ENCODE measurements at regions not wholly inside any gene's neighbourhood (a gene's known extent, or its start where the extent isn't known, plus 50 kb on each side); places are given as distances from the start of the nearest gene placed in this dataset.

DNA sequence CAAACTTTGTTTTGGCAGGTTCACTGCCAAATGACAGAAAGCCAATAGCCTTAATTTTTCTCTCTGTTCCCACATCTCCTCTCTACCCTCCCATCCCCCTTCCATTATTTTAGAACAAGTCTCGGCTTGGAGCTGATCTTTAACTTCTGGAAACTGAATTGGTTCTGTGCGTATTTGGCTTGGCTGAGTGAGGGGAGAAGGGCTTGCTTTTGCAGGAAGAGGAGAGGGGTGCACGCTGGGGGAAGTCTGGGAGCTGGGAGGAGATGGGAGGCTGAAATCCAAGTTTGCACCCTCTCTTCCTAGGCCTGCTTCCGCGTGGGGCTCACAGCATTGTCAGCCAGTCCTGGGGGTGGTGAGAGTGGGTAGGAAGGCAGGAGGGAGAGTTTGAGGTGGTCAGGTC is 176.1 kb upstream of the SPRED2 start:
- no peak overlapping the region for H3K27ac ChIP-seq (ENCODE audit: low read depth, low read length)

GRCh38 chr2:65607662-65608305 is 175.4 kb upstream of the SPRED2 start:
- H2BK12ac ChIP-seq (ENCODE audit: low read length), result no peak overlapping the region
- H3K4ac ChIP-seq (ENCODE audit: low read depth, low read length), result no peak overlapping the region
- no peaks in the 10 kb centered on the region for H3K9me3 ChIP-seq (ENCODE audit: insufficient read depth, low read depth, low read length)
- H3K4me1 ChIP-seq (ENCODE audit: control insufficient read depth in 1 of 2, insufficient read depth in 2 of 2, low read length in 2 of 2), result peaks cover 0 to 3% of the 10 kb centered on the region in 2 experiments
- no peak overlapping the region for H3K14ac ChIP-seq (ENCODE audit: low read length)
- no peak overlapping the region for H2BK120ac ChIP-seq (ENCODE audit: insufficient read depth, low read length, poor library complexity)
- H2AFZ ChIP-seq (ENCODE audit: insufficient read depth, low read length, poor library complexity), result no peak overlapping the region
- H3K4me3 ChIP-seq (ENCODE audit: low read depth, low read length), result no peak overlapping the region
- WGBS (ENCODE audit: extremely low coverage, insufficient coverage, insufficient read length), result no CpG with 5 or more reads among the region's 14 CpGs
- no peak overlapping the region for H3K18ac ChIP-seq (ENCODE audit: low read length)
- no peaks in the 10 kb centered on the region for H3K79me1 ChIP-seq (ENCODE audit: low read length)
- H2BK5ac ChIP-seq (ENCODE audit: low read depth, low read length, poor library complexity), result no peak overlapping the region
- H3K27me3 ChIP-seq (ENCODE audit: insufficient read depth, low read length), result no peaks in the 10 kb centered on the region
- H3K4me2 ChIP-seq (ENCODE audit: low read length), result no peak overlapping the region
- H3K23ac ChIP-seq (ENCODE audit: low read length), result no peak overlapping the region
- H3K79me2 ChIP-seq (ENCODE audit: control insufficient read depth, insufficient read depth, low read length, poor library complexity), result no peaks in the 10 kb centered on the region
- no peak overlapping the region for H4K12ac ChIP-seq (ENCODE audit: low read depth, low read length)
- H2AK5ac ChIP-seq (ENCODE audit: low read length), result no peak overlapping the region
- H3K36me3 ChIP-seq (ENCODE audit: control insufficient read depth in 1 of 2, insufficient read depth in 2 of 2, low read length in 2 of 2), result no peaks in the 10 kb centered on the region
- H4K91ac ChIP-seq (ENCODE audit: low read depth, low read length), result no peak overlapping the region
- no peak overlapping the region for H4K8ac ChIP-seq (ENCODE audit: low read depth, low read length)
- no peak overlapping the region for H3K27ac ChIP-seq (ENCODE audit: low read depth, low read length)
- H3K9ac ChIP-seq (ENCODE audit: low read length), result no peak overlapping the region
- no peak for DNase-seq

More for the DNA sequence above, 176.1 kb upstream of the SPRED2 start:
- no peak overlapping the region for H3K9ac ChIP-seq (ENCODE audit: low read length)
- H3K4me1 ChIP-seq (ENCODE audit: control insufficient read depth in 1 of 2, insufficient read depth in 2 of 2, low read length in 2 of 2), result peaks cover 0 to 3% of the 10 kb centered on the region in 2 experiments
- H4K12ac ChIP-seq (ENCODE audit: low read depth, low read length), result no peak overlapping the region
- no peak for DNase-seq
- H3K9me3 ChIP-seq (ENCODE audit: insufficient read depth, low read depth, low read length), result peaks cover 1% of the 10 kb centered on the region
- H2BK12ac ChIP-seq (ENCODE audit: low read length), result no peak overlapping the region
- H3K36me3 ChIP-seq (ENCODE audit: control insufficient read depth in 1 of 2, insufficient read depth in 2 of 2, low read length in 2 of 2), result no peaks in the 10 kb centered on the region
- no peak overlapping the region for H2AFZ ChIP-seq (ENCODE audit: insufficient read depth, low read length, poor library complexity)
- H3K79me2 ChIP-seq (ENCODE audit: control insufficient read depth, insufficient read depth, low read length, poor library complexity), result no peaks in the 10 kb centered on the region
- no peak overlapping the region for H2BK120ac ChIP-seq (ENCODE audit: insufficient read depth, low read length, poor library complexity)
- no peak overlapping the region for H4K8ac ChIP-seq (ENCODE audit: low read depth, low read length)
- H3K79me1 ChIP-seq (ENCODE audit: low read length), result no peaks in the 10 kb centered on the region
- no peak overlapping the region for H2AK5ac ChIP-seq (ENCODE audit: low read length)
- no peak overlapping the region for H3K4me3 ChIP-seq (ENCODE audit: low read depth, low read length)
- no peak overlapping the region for H3K4me2 ChIP-seq (ENCODE audit: low read length)
- H3K23ac ChIP-seq (ENCODE audit: low read length), result no peak overlapping the region
- H2BK5ac ChIP-seq (ENCODE audit: low read depth, low read length, poor library complexity), result no peak overlapping the region
- H3K18ac ChIP-seq (ENCODE audit: low read length), result no peak overlapping the region
- no peaks in the 10 kb centered on the region for H3K27me3 ChIP-seq (ENCODE audit: insufficient read depth, low read length)
- H4K91ac ChIP-seq (ENCODE audit: low read depth, low read length), result no peak overlapping the region
- H3K14ac ChIP-seq (ENCODE audit: low read length), result no peak overlapping the region
- WGBS (ENCODE audit: extremely low coverage, insufficient coverage, insufficient read length), result no CpG with 5 or more reads among the region's 5 CpGs
- H3K4ac ChIP-seq (ENCODE audit: low read depth, low read length), result no peak overlapping the region

DNA sequence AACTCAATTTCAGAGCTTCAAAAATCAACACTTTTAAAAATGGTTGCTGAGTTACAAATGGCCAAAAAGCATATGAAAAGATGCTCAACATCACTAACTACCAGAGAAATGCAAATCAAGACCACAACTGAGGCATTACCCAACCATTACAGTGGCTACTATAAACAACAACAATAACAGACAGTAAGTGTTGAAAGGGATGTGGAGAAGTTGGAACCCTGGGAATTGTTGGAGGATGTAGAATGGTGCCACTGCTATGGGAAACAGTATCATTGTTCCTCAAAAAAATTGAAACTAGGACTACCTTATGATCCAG is 173.3 kb upstream of the SPRED2 start:
- H3K18ac ChIP-seq (ENCODE audit: low read length), result no peak overlapping the region
- H3K27ac ChIP-seq (ENCODE audit: low read depth, low read length), result no peak overlapping the region
- H3K4me2 ChIP-seq (ENCODE audit: low read length), result no peak overlapping the region
- no peak overlapping the region for H3K4me3 ChIP-seq (ENCODE audit: low read depth, low read length)
- no peaks in the 10 kb centered on the region for H3K36me3 ChIP-seq (ENCODE audit: control insufficient read depth in 1 of 2, insufficient read depth in 2 of 2, low read length in 2 of 2)
- H3K4me1 ChIP-seq (ENCODE audit: control insufficient read depth in 1 of 2, insufficient read depth in 2 of 2, low read length in 2 of 2), result peaks cover 0 to 3% of the 10 kb centered on the region in 2 experiments
- H4K91ac ChIP-seq (ENCODE audit: low read depth, low read length), result no peak overlapping the region
- H3K27me3 ChIP-seq (ENCODE audit: insufficient read depth, low read length), result no peaks in the 10 kb centered on the region
- H4K12ac ChIP-seq (ENCODE audit: low read depth, low read length), result no peak overlapping the region
- H3K79me2 ChIP-seq (ENCODE audit: control insufficient read depth, insufficient read depth, low read length, poor library complexity), result no peaks in the 10 kb centered on the region
- no peak overlapping the region for H3K4ac ChIP-seq (ENCODE audit: low read depth, low read length)
- H3K14ac ChIP-seq (ENCODE audit: low read length), result no peak overlapping the region
- no peak overlapping the region for H2BK120ac ChIP-seq (ENCODE audit: insufficient read depth, low read length, poor library complexity)
- no peaks in the 10 kb centered on the region for H3K79me1 ChIP-seq (ENCODE audit: low read length)
- no peaks in the 10 kb centered on the region for H3K9me3 ChIP-seq (ENCODE audit: insufficient read depth, low read depth, low read length)
- no peak for DNase-seq
- H2AFZ ChIP-seq (ENCODE audit: insufficient read depth, low read length, poor library complexity), result no peak overlapping the region
- no peak overlapping the region for H2BK5ac ChIP-seq (ENCODE audit: low read depth, low read length, poor library complexity)
- H2BK12ac ChIP-seq (ENCODE audit: low read length), result no peak overlapping the region
- H3K9ac ChIP-seq (ENCODE audit: low read length), result no peak overlapping the region
- no peak overlapping the region for H2AK5ac ChIP-seq (ENCODE audit: low read length)
- H4K8ac ChIP-seq (ENCODE audit: low read depth, low read length), result no peak overlapping the region
- no peak overlapping the region for H3K23ac ChIP-seq (ENCODE audit: low read length)

DNA sequence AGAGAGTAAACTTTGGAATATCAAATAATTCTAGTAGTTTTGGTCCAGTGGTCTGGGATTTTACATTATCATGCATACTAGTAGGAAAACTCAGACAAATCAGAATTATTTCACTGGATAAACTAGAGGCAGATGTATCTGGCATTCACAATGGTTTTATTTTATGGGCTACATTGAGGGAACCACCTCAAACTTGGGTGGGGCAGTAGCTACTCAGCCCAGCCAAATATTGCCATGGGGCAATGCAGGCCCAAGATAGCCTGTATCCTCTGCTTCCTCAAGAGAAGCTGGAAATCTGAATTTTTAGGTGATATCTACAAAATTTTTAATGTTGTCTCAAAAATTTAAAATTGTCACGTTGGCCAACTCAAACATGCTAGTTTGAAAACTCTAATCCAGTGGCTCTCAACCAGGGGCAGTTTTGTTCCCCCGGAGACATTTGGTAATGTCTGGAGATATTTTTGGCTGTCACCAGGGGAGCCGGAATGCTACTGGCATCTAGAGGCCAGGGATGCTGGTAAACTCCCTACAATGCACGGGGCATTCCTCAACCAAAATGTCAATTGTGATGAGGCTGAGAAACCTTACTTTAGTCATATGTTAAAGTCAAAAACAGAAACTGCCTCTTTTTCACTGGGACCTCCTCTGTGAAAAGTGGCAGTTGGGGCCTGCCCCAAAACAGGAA is 172.8 kb upstream of the SPRED2 start:
- Histone ChIP-seq H2BK120ac (ENCODE audit: insufficient read depth, low read length, poor library complexity) (no peak overlapping the region), H3K4ac (ENCODE audit: low read depth, low read length) (no peak overlapping the region), H3K18ac (ENCODE audit: low read length) (no peak overlapping the region), H4K12ac (ENCODE audit: low read depth, low read length) (no peak overlapping the region), H3K79me1 (ENCODE audit: low read length) (no peaks in the 10 kb centered on the region), H3K9ac (ENCODE audit: low read length) (no peak overlapping the region), H3K36me3 (ENCODE audit: control insufficient read depth in 1 of 2, insufficient read depth in 2 of 2, low read length in 2 of 2) (no peaks in the 10 kb centered on the region), H3K4me2 (ENCODE audit: low read length) (no peak overlapping the region), H3K9me3 (ENCODE audit: insufficient read depth, low read depth, low read length) (no peaks in the 10 kb centered on the region), H2BK5ac (ENCODE audit: low read depth, low read length, poor library complexity) (no peak overlapping the region), H3K79me2 (ENCODE audit: control insufficient read depth, insufficient read depth, low read length, poor library complexity) (no peaks in the 10 kb centered on the region), H2AFZ (ENCODE audit: insufficient read depth, low read length, poor library complexity) (no peak overlapping the region), H3K27me3 (ENCODE audit: insufficient read depth, low read length) (no peaks in the 10 kb centered on the region), H3K27ac (ENCODE audit: low read depth, low read length) (no peak overlapping the region), H4K8ac (ENCODE audit: low read depth, low read length) (no peak overlapping the region), H2BK12ac (ENCODE audit: low read length) (no peak overlapping the region), H3K4me1 (ENCODE audit: control insufficient read depth in 1 of 2, insufficient read depth in 2 of 2, low read length in 2 of 2) (peaks cover 0 to 3% of the 10 kb centered on the region in 2 experiments), H3K23ac (ENCODE audit: low read length) (no peak overlapping the region), H4K91ac (ENCODE audit: low read depth, low read length) (no peak overlapping the region), H2AK5ac (ENCODE audit: low read length) (no peak overlapping the region), H3K14ac (ENCODE audit: low read length) (no peak overlapping the region), H3K4me3 (ENCODE audit: low read depth, low read length) (no peak overlapping the region)
- no CpG with 5 or more reads among the region's 4 CpGs for WGBS (ENCODE audit: extremely low coverage, insufficient coverage, insufficient read length)
- DNase-seq, result peak; percentile 82 to 86
